ENCODE measurements at regions not wholly inside any gene's neighbourhood (a gene's known extent, or its start where the extent isn't known, plus 50 kb on each side); places are given as distances from the start of the nearest gene placed in this dataset.

- H3K27ac ChIP-seq (ENCODE audit: insufficient read depth, low read length, poor library complexity, severe bottlenecking): no peak overlapping the region
- no peak overlapping the region for H3K4me3 ChIP-seq (ENCODE audit: insufficient read depth, low read depth, low read length, poor library complexity, severe bottlenecking)
- no peaks in the 10 kb centered on the region for H3K9me3 ChIP-seq (ENCODE audit: control insufficient read depth, low read length)
- H3K4me1 ChIP-seq (ENCODE audit: control insufficient read depth, insufficient read depth, low read length, poor library complexity, severe bottlenecking): no peaks in the 10 kb centered on the region
- no peaks in the 10 kb centered on the region for H3K27me3 ChIP-seq (replicated peaks; ENCODE audit: control insufficient read depth, insufficient read depth, low read length, poor library complexity, severe bottlenecking)
- DNase-seq: no peak
- no peaks in the 10 kb centered on the region for H3K36me3 ChIP-seq (ENCODE audit: control insufficient read depth, insufficient read depth, low read length)
These were observed 986.3 kb upstream of the CELF4 start for GRCh38 chr18:38551881-38552280.

GRCh38 chr18:38545071-38545470 is 979.5 kb upstream of the CELF4 start:
- Histone ChIP-seq H3K4me3 (ENCODE audit: insufficient read depth, low read depth, low read length, poor library complexity, severe bottlenecking) (no peak overlapping the region), H3K27ac (ENCODE audit: insufficient read depth, low read length, poor library complexity, severe bottlenecking) (no peak overlapping the region), H3K36me3 (ENCODE audit: control insufficient read depth, insufficient read depth, low read length) (no peaks in the 10 kb centered on the region), H3K9me3 (ENCODE audit: control insufficient read depth, low read length) (no peaks in the 10 kb centered on the region), H3K27me3 (replicated peaks; ENCODE audit: control insufficient read depth, insufficient read depth, low read length, poor library complexity, severe bottlenecking) (no peaks in the 10 kb centered on the region), H3K4me1 (ENCODE audit: control insufficient read depth, insufficient read depth, low read length, poor library complexity, severe bottlenecking) (no peaks in the 10 kb centered on the region)
- no peak for DNase-seq

- no peak for DNase-seq
- Histone ChIP-seq H3K27me3 (replicated peaks; ENCODE audit: control insufficient read depth, insufficient read depth, low read length, poor library complexity, severe bottlenecking) (no peaks in the 10 kb centered on the region), H3K4me3 (ENCODE audit: insufficient read depth, low read depth, low read length, poor library complexity, severe bottlenecking) (no peak overlapping the region), H3K27ac (ENCODE audit: insufficient read depth, low read length, poor library complexity, severe bottlenecking) (no peak overlapping the region), H3K9me3 (ENCODE audit: control insufficient read depth, low read length) (no peaks in the 10 kb centered on the region), H3K4me1 (ENCODE audit: control insufficient read depth, insufficient read depth, low read length, poor library complexity, severe bottlenecking) (no peaks in the 10 kb centered on the region), H3K36me3 (ENCODE audit: control insufficient read depth, insufficient read depth, low read length) (no peaks in the 10 kb centered on the region)
These were observed 974.3 kb upstream of the CELF4 start for GRCh38 chr18:38539856-38540255.

GRCh38 chr18:38539371-38539770 is 973.8 kb upstream of the CELF4 start:
- H3K4me3 ChIP-seq (ENCODE audit: insufficient read depth, low read depth, low read length, poor library complexity, severe bottlenecking): no peak overlapping the region
- no peak for DNase-seq
- H3K27ac ChIP-seq (ENCODE audit: insufficient read depth, low read length, poor library complexity, severe bottlenecking): no peak overlapping the region
- no peaks in the 10 kb centered on the region for H3K27me3 ChIP-seq (replicated peaks; ENCODE audit: control insufficient read depth, insufficient read depth, low read length, poor library complexity, severe bottlenecking)
- H3K9me3 ChIP-seq (ENCODE audit: control insufficient read depth, low read length): no peaks in the 10 kb centered on the region
- no peaks in the 10 kb centered on the region for H3K36me3 ChIP-seq (ENCODE audit: control insufficient read depth, insufficient read depth, low read length)
- H3K4me1 ChIP-seq (ENCODE audit: control insufficient read depth, insufficient read depth, low read length, poor library complexity, severe bottlenecking): no peaks in the 10 kb centered on the region

- no peaks in the 10 kb centered on the region for H3K27me3 ChIP-seq (replicated peaks; ENCODE audit: control insufficient read depth, insufficient read depth, low read length, poor library complexity, severe bottlenecking)
These were observed 968.5 kb upstream of the CELF4 start for GRCh38 chr18:38534073-38534472.

GRCh38 chr18:38526922-38527321 is 961.3 kb upstream of the CELF4 start:
- no peaks in the 10 kb centered on the region for H3K27me3 ChIP-seq (replicated peaks; ENCODE audit: control insufficient read depth, insufficient read depth, low read length, poor library complexity, severe bottlenecking)
- H3K9me3 ChIP-seq (ENCODE audit: control insufficient read depth, low read length): no peaks in the 10 kb centered on the region
- H3K27ac ChIP-seq (ENCODE audit: insufficient read depth, low read length, poor library complexity, severe bottlenecking): no peak overlapping the region
- no peaks in the 10 kb centered on the region for H3K4me1 ChIP-seq (ENCODE audit: control insufficient read depth, insufficient read depth, low read length, poor library complexity, severe bottlenecking)
- no peaks in the 10 kb centered on the region for H3K36me3 ChIP-seq (ENCODE audit: control insufficient read depth, insufficient read depth, low read length)
- no peak for DNase-seq
- no peak overlapping the region for H3K4me3 ChIP-seq (ENCODE audit: insufficient read depth, low read depth, low read length, poor library complexity, severe bottlenecking)

More at GRCh38 chr18:38534073-38534472, 968.5 kb upstream of the CELF4 start:
- no peak for DNase-seq
- Histone ChIP-seq H3K9me3 (ENCODE audit: control insufficient read depth, low read length) (no peaks in the 10 kb centered on the region), H3K4me3 (ENCODE audit: insufficient read depth, low read depth, low read length, poor library complexity, severe bottlenecking) (no peak overlapping the region), H3K4me1 (ENCODE audit: control insufficient read depth, insufficient read depth, low read length, poor library complexity, severe bottlenecking) (no peaks in the 10 kb centered on the region), H3K36me3 (ENCODE audit: control insufficient read depth, insufficient read depth, low read length) (no peaks in the 10 kb centered on the region), H3K27ac (ENCODE audit: insufficient read depth, low read length, poor library complexity, severe bottlenecking) (no peak overlapping the region)

GRCh38 chr18:38525039-38525438 is 959.4 kb upstream of the CELF4 start:
- no peak overlapping the region for H3K27ac ChIP-seq (ENCODE audit: insufficient read depth, low read length, poor library complexity, severe bottlenecking)
- no peaks in the 10 kb centered on the region for H3K27me3 ChIP-seq (replicated peaks; ENCODE audit: control insufficient read depth, insufficient read depth, low read length, poor library complexity, severe bottlenecking)
- no peak overlapping the region for H3K4me3 ChIP-seq (ENCODE audit: insufficient read depth, low read depth, low read length, poor library complexity, severe bottlenecking)
- H3K36me3 ChIP-seq (ENCODE audit: control insufficient read depth, insufficient read depth, low read length): no peaks in the 10 kb centered on the region
- DNase-seq: no peak
- H3K9me3 ChIP-seq (ENCODE audit: control insufficient read depth, low read length): no peaks in the 10 kb centered on the region
- H3K4me1 ChIP-seq (ENCODE audit: control insufficient read depth, insufficient read depth, low read length, poor library complexity, severe bottlenecking): no peaks in the 10 kb centered on the region

- Histone ChIP-seq H3K36me3 (ENCODE audit: control insufficient read depth, insufficient read depth, low read length) (no peaks in the 10 kb centered on the region), H3K4me3 (ENCODE audit: insufficient read depth, low read depth, low read length, poor library complexity, severe bottlenecking) (no peak overlapping the region), H3K27ac (ENCODE audit: insufficient read depth, low read length, poor library complexity, severe bottlenecking) (no peak overlapping the region), H3K4me1 (ENCODE audit: control insufficient read depth, insufficient read depth, low read length, poor library complexity, severe bottlenecking) (no peaks in the 10 kb centered on the region), H3K9me3 (ENCODE audit: control insufficient read depth, low read length) (no peaks in the 10 kb centered on the region), H3K27me3 (replicated peaks; ENCODE audit: control insufficient read depth, insufficient read depth, low read length, poor library complexity, severe bottlenecking) (no peaks in the 10 kb centered on the region)
- no peak for DNase-seq
These were observed 955.2 kb upstream of the CELF4 start for GRCh38 chr18:38520786-38521185.

- Histone ChIP-seq H3K4me3 (ENCODE audit: insufficient read depth, low read depth, low read length, poor library complexity, severe bottlenecking) (no peak overlapping the region), H3K36me3 (ENCODE audit: control insufficient read depth, insufficient read depth, low read length) (no peaks in the 10 kb centered on the region), H3K9me3 (ENCODE audit: control insufficient read depth, low read length) (no peaks in the 10 kb centered on the region), H3K27me3 (replicated peaks; ENCODE audit: control insufficient read depth, insufficient read depth, low read length, poor library complexity, severe bottlenecking) (no peaks in the 10 kb centered on the region), H3K4me1 (ENCODE audit: control insufficient read depth, insufficient read depth, low read length, poor library complexity, severe bottlenecking) (no peaks in the 10 kb centered on the region), H3K27ac (ENCODE audit: insufficient read depth, low read length, poor library complexity, severe bottlenecking) (no peak overlapping the region)
- no peak for DNase-seq
These were observed 936.9 kb upstream of the CELF4 start for GRCh38 chr18:38502539-38502938.

- H3K27ac ChIP-seq (ENCODE audit: insufficient read depth, low read length, poor library complexity, severe bottlenecking): no peak overlapping the region
- no peaks in the 10 kb centered on the region for H3K27me3 ChIP-seq (replicated peaks; ENCODE audit: control insufficient read depth, insufficient read depth, low read length, poor library complexity, severe bottlenecking)
- H3K4me3 ChIP-seq (ENCODE audit: insufficient read depth, low read depth, low read length, poor library complexity, severe bottlenecking): no peak overlapping the region
- no peak for DNase-seq
- no peaks in the 10 kb centered on the region for H3K4me1 ChIP-seq (ENCODE audit: control insufficient read depth, insufficient read depth, low read length, poor library complexity, severe bottlenecking)
- no peaks in the 10 kb centered on the region for H3K9me3 ChIP-seq (ENCODE audit: control insufficient read depth, low read length)
- no peaks in the 10 kb centered on the region for H3K36me3 ChIP-seq (ENCODE audit: control insufficient read depth, insufficient read depth, low read length)
These were observed 931.7 kb upstream of the CELF4 start for GRCh38 chr18:38497266-38497665.

Data from effector memory CD4-positive, alpha-beta T cell (primary cell).